ENCODE measurements at regions not wholly inside any gene's neighbourhood (a gene's known extent, or its start where the extent isn't known, plus 50 kb on each side); places are given as distances from the start of the nearest gene placed in this dataset.

DNA sequence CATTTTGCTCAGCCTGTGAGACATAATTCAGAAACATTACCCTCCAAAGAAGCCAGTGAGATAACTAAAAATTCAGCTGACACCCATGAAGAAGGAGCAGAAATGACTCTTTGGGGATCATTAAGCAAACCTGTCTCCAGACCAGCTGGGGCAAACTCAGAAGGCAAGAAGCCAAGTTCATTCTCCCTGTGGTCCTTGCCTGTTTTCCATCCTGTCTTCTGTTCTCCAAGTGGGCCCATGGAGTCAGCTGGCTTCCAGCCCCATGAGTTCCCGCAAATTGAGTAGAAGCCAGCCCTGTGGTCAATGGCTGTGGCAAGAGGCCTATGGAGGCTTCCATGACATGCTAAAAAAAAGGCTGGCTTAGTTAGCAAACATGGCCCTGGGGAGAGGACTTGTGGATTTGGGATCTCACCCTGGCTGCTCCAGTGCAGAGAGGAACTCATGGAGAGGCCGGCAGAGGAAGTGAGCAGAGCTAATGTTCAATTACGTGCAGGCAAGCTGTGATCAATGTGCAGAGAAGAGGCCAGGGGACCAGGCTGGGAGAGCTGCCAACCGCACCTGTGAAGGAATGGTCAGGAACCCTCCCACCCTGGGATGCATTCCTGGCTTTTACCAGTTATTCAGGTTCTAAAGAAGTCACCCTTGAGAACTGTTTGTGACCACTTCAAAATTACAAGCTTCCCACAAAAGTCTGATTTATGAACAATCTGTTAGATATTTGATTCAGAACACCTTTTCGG, 229.1 kb downstream of the TSHZ3 start (continued):
- TF ChIP-seq SRF (IDR thresholded peaks at IDR 0.05; ENCODE audit: low read depth, low read length) (no peak), TAF7 (optimal IDR thresholded peaks at IDR 0.05; ENCODE audit: borderline replicate concordance, low read depth, low read length) (no peak), HDAC6 (IDR thresholded peaks at IDR 0.05; ENCODE audit: low read depth, low read length) (no peak), KDM5A (IDR thresholded peaks at IDR 0.05; ENCODE audit: low read length) (no peak), POU5F1 (IDR thresholded peaks at IDR 0.05; ENCODE audit: low read depth, low read length) (no peak)
- TF ChIP-seq, protein P1, sequence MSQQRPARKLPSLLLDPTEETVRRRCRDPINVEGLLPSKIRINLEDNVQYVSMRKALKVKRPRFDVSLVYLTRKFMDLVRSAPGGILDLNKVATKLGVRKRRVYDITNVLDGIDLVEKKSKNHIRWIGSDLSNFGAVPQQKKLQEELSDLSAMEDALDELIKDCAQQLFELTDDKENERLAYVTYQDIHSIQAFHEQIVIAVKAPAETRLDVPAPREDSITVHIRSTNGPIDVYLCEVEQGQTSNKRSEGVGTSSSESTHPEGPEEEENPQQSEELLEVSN (IDR thresholded peaks at IDR 0.05) = no peak
